Transverse colon (tissue), 4 donors: ENCODE measurements at regions not wholly inside any gene's neighbourhood (a gene's known extent, or its start where the extent isn't known, plus 50 kb on each side); places are given as distances from the start of the nearest gene placed in this dataset.

Experiments used
- DNase-seq: peaks from one replicate; pipeline ENCODE4 v3.0.0-alpha.2; 2019
- H3K27ac ChIP-seq, 4 donors: fragments of 200-600 bp; sonication (generic); 2 replicates each; pipeline ENCODE4 v1.5.1; 2016 to 2018; ENCODE audit warnings: inconsistent platforms in 4 of 4
- H3K27me3 ChIP-seq: fragments of 200-600 bp; sonication (generic); 2 replicates; pipeline ENCODE4 v1.5.1; 2017; ENCODE audit warnings: inconsistent platforms
- H3K36me3 ChIP-seq, 4 donors: fragments of 200-600 bp; sonication (generic); 2 replicates each; pipeline ENCODE4 v1.5.1; 2017 to 2019; ENCODE audit warnings: inconsistent platforms in 4 of 4
- H3K4me1 ChIP-seq, 4 donors: fragments of 200-600 bp; sonication (generic); 2 replicates each; pipeline ENCODE4 v1.5.1; 2017 to 2020; ENCODE audit warnings: inconsistent platforms in 4 of 4
- H3K4me3 ChIP-seq, 4 donors: fragments of 200-600 bp; sonication (generic); 1 replicate in 1 of 4; 2 replicates in 3 of 4; pipeline versions ENCODE4 v1.5.1 to v1.6.1; 2017 to 2019; ENCODE audit warnings: inconsistent platforms in 4 of 4
- H3K9me3 ChIP-seq, 2 donors: fragments of 200-600 bp; sonication (generic); 2 replicates each; pipeline ENCODE4 v1.5.1; 2017 to 2019; ENCODE audit warnings: inconsistent platforms in 2 of 2
- CTCF ChIP-seq, 5 experiments: fragments of 200-600 bp in 3 of 5; fragments of 450-650 bp in 2 of 5; sonication (generic) in 3 of 5; IDR thresholded peaks; 1 replicate in 2 of 5; 2 replicates in 3 of 5; pipeline ENCODE4 v1.5.1; 2016 to 2017; ENCODE audit warnings: antibody characterized with exemption in 5 of 5, inconsistent platforms in 3 of 5, mild to moderate bottlenecking in 2 of 5, moderate library complexity in 1 of 5
- EP300 ChIP-seq: sonication (generic); formaldehyde crosslinking; IDR thresholded peaks from one replicate; pipeline ENCODE4 v1.6.1; 2017; ENCODE audit warnings: antibody characterized with exemption, low read depth
- POLR2A ChIP-seq: fragments of 450-650 bp; IDR thresholded peaks from one replicate; pipeline ENCODE4 v1.6.1; 2016; ENCODE audit warnings: antibody characterized with exemption, mild to moderate bottlenecking, moderate library complexity
- POLR2AphosphoS5 ChIP-seq, 3 donors: sonication (generic); formaldehyde crosslinking; IDR thresholded peaks; one replicate each; pipeline ENCODE4 v1.6.1; 2016; ENCODE audit warnings: antibody characterized with exemption in 3 of 3
- WGBS, 2 donors: methylation state at CpG; one replicate each; pipeline ENCODE4 v1.1.5; 2018; ENCODE audit warnings: low coverage in 1 of 2; 5-methylcytosine and 5-hydroxymethylcytosine counted together
- in situ Hi-C, 4 donors: fragments of 200-750 bp; cut with MboI; loops; one replicate each; pipeline versions ENCODE4 v1.15.0 to v1.15.1; 2017; ENCODE audit warnings: low sequenced_read_pairs in 3 of 4, low pct_ligation_motif_present in 1 of 4, low pct_unique_long_range_greater_than_20kb in 1 of 4
- intact Hi-C: fragments of 100-400 bp; cut with DNase I; formaldehyde crosslinking; loops from one replicate; pipeline ENCODE4 v1.15.1; 2023; ENCODE audit warnings: low total_unique reads

- H3K27me3 ChIP-seq = no peaks in the 10 kb centered on the region
- TF ChIP-seq POLR2A (no peak), POLR2AphosphoS5 (IDR thresholded peaks at IDR 0.05) (no peak), CTCF (IDR thresholded peaks at IDR 0.05) (no peak), EP300 (no peak)
- H3K36me3 ChIP-seq = no peaks in the 10 kb centered on the region
- H3K9me3 ChIP-seq = no peaks in the 10 kb centered on the region
- 80 to 87% methylated on average over 5 to 6 of the region's 6 CpGs for WGBS, 2 donors
- no peak overlapping the region for H3K4me3 ChIP-seq
- H3K4me1 ChIP-seq = no peaks in the 10 kb centered on the region
- in situ Hi-C loops = no loop called here
- H3K27ac ChIP-seq = no peak overlapping the region
- DNase-seq = no peak
- intact Hi-C loops = no loop called here
Measured at GRCh38 chr9:87184956-87185642, 237.8 kb upstream of the GAS1 start.

GRCh38 chr9:87187656-87188055 is 240.3 kb upstream of the GAS1 start:
- intact Hi-C loops = no loop called here
- Histone ChIP-seq H3K36me3 (no peaks in the 10 kb centered on the region), H3K4me3 (no peak overlapping the region), H3K27ac (no peak overlapping the region), H3K27me3 (no peaks in the 10 kb centered on the region), H3K4me1 (no peaks in the 10 kb centered on the region), H3K9me3 (no peaks in the 10 kb centered on the region)
- in situ Hi-C loops = no loop called here
- 77 to 89% methylated on average over 4 of the region's 4 CpGs for WGBS, 2 donors
- TF ChIP-seq CTCF (IDR thresholded peaks at IDR 0.05) = no peak
- TF ChIP-seq POLR2A = no peak
- DNase-seq = no peak

GRCh38 chr9:87189006-87189405 is 241.7 kb upstream of the GAS1 start:
- in situ Hi-C loops = no loop called here
- no peak overlapping the region for H3K4me3 ChIP-seq
- no peak for TF ChIP-seq POLR2A
- no peak for TF ChIP-seq EP300
- no peak for TF ChIP-seq CTCF (IDR thresholded peaks at IDR 0.05)
- TF ChIP-seq POLR2AphosphoS5 (IDR thresholded peaks at IDR 0.05) = no peak
- intact Hi-C loops = no loop called here
- no peak overlapping the region for H3K27ac ChIP-seq
- no peaks in the 10 kb centered on the region for H3K9me3 ChIP-seq
- H3K27me3 ChIP-seq = no peaks in the 10 kb centered on the region
- H3K36me3 ChIP-seq = no peaks in the 10 kb centered on the region
- DNase-seq = no peak
- 63 to 80% methylated on average over 2 to 4 of the region's 4 CpGs for WGBS, 2 donors
- no peaks in the 10 kb centered on the region for H3K4me1 ChIP-seq

- DNase-seq = no peak
- Histone ChIP-seq H3K4me3 (no peak overlapping the region), H3K27me3 (no peaks in the 10 kb centered on the region), H3K9me3 (no peaks in the 10 kb centered on the region), H3K4me1 (peaks cover 0 to 7% (median 0%) of the 10 kb centered on the region in 4 donors), H3K36me3 (no peaks in the 10 kb centered on the region), H3K27ac (no peak overlapping the region)
- WGBS, 2 donors = 69% methylated on average over 1 of the region's 1 CpG; no CpG with 5 or more reads in 1 of the 2 donors
- in situ Hi-C loops (no loop called here), intact Hi-C loops (no loop called here)
- no peak for TF ChIP-seq CTCF (IDR thresholded peaks at IDR 0.05)
- TF ChIP-seq EP300 = no peak
- TF ChIP-seq POLR2A = no peak
- TF ChIP-seq POLR2AphosphoS5 (IDR thresholded peaks at IDR 0.05) = no peak
Measured at GRCh38 chr9:87193151-87193550, 245.8 kb upstream of the GAS1 start.
